ENCODE measurements at regions not wholly inside any gene's neighbourhood (a gene's known extent, or its start where the extent isn't known, plus 50 kb on each side); places are given as distances from the start of the nearest gene placed in this dataset.

- TF ChIP-seq CTCF (conservative IDR thresholded peaks at IDR 0.05), result no peak
- H3K27me3 Mint-ChIP-seq, result no peaks in the 10 kb centered on the region
- no peak overlapping the region for H3K4me3 Mint-ChIP-seq
- no peak overlapping the region for H3K27ac Mint-ChIP-seq
- no peaks in the 10 kb centered on the region for H3K9me3 Mint-ChIP-seq
- DNase-seq (ENCODE audit: extremely low spot score, unreplicated experiment), result no peak
- H3K36me3 Mint-ChIP-seq, result no peaks in the 10 kb centered on the region
- H3K4me1 Mint-ChIP-seq (ENCODE audit: unreplicated experiment), result no peaks in the 10 kb centered on the region
Observed at GRCh38 chr3:174430986-174431385, 428.1 kb upstream of the NAALADL2 start.

GRCh38 chr3:174431717-174432116 lies 427.4 kb upstream of the NAALADL2 start:
- Mint-ChIP-seq H3K9me3 (no peaks in the 10 kb centered on the region), H3K36me3 (no peaks in the 10 kb centered on the region), H3K4me3 (no peak overlapping the region), H3K4me1 (ENCODE audit: unreplicated experiment) (no peaks in the 10 kb centered on the region), H3K27me3 (peaks cover 2% of the 10 kb centered on the region), H3K27ac (no peak overlapping the region)
- TF ChIP-seq CTCF (conservative IDR thresholded peaks at IDR 0.05), result no peak
- DNase-seq (ENCODE audit: extremely low spot score, unreplicated experiment), result no peak

- no peak overlapping the region for H3K4me3 Mint-ChIP-seq
- no peak overlapping the region for H3K27ac Mint-ChIP-seq
Observed at GRCh38 chr3:174436367-174436766, 422.8 kb upstream of the NAALADL2 start.

GRCh38 chr3:174438501-174439145 lies 420.5 kb upstream of the NAALADL2 start:
- Mint-ChIP-seq H3K9me3 (no peaks in the 10 kb centered on the region), H3K4me3 (no peak overlapping the region), H3K4me1 (ENCODE audit: unreplicated experiment) (peaks cover 14% of the 10 kb centered on the region), H3K36me3 (no peaks in the 10 kb centered on the region), H3K27ac (no peak overlapping the region), H3K27me3 (peaks cover 3% of the 10 kb centered on the region)
- no peak for DNase-seq (ENCODE audit: extremely low spot score, unreplicated experiment)
- no peak for TF ChIP-seq CTCF (conservative IDR thresholded peaks at IDR 0.05)

More at GRCh38 chr3:174436367-174436766, 422.8 kb upstream of the NAALADL2 start:
- Mint-ChIP-seq H3K27me3 (peaks cover 3% of the 10 kb centered on the region), H3K36me3 (no peaks in the 10 kb centered on the region), H3K9me3 (no peaks in the 10 kb centered on the region), H3K4me1 (ENCODE audit: unreplicated experiment) (peaks cover 11% of the 10 kb centered on the region)
- no peak for TF ChIP-seq CTCF (conservative IDR thresholded peaks at IDR 0.05)
- no peak for DNase-seq (ENCODE audit: extremely low spot score, unreplicated experiment)

GRCh38 chr3:174439331-174440252 lies 419.5 kb upstream of the NAALADL2 start:
- Mint-ChIP-seq H3K27me3 (peaks cover 3% of the 10 kb centered on the region), H3K27ac (peak overlapping the region; percentile 88), H3K4me1 (ENCODE audit: unreplicated experiment) (peaks cover 14% of the 10 kb centered on the region), H3K36me3 (no peaks in the 10 kb centered on the region), H3K4me3 (peak overlapping the region; percentile 87), H3K9me3 (no peaks in the 10 kb centered on the region)
- no peak for DNase-seq (ENCODE audit: extremely low spot score, unreplicated experiment)
- no peak for TF ChIP-seq CTCF (conservative IDR thresholded peaks at IDR 0.05)
